Breast epithelium (tissue), 4 donors: ENCODE measurements at regions not wholly inside any gene's neighbourhood (a gene's known extent, or its start where the extent isn't known, plus 50 kb on each side); places are given as distances from the start of the nearest gene placed in this dataset.

ENCODE experiments used
- DNase-seq, 2 donors: peaks; one replicate each; pipeline ENCODE4 v3.0.0-alpha.2; 2019; ENCODE audit warnings: low spot score in 2 of 2
- H3K27ac ChIP-seq, 2 donors: fragments of 200-600 bp; sonication (generic) in 1 of 2; one replicate each; pipeline ENCODE4 v1.5.1; 2016 to 2019; ENCODE audit warnings: mild to moderate bottlenecking in 1 of 2
- H3K27me3 ChIP-seq, 2 donors: fragments of 200-600 bp; sonication (generic) in 1 of 2; one replicate each; pipeline versions ENCODE4 v1.5.1 to v1.6.0; 2017 to 2019; ENCODE audit warnings: control low read depth in 1 of 2, mild to moderate bottlenecking in 1 of 2
- H3K36me3 ChIP-seq: fragments of 200-600 bp; one replicate; pipeline ENCODE4 v1.5.1; 2019
- H3K4me1 ChIP-seq, 2 donors: fragments of 200-600 bp; sonication (generic); one replicate each; pipeline ENCODE4 v1.5.1; 2016 to 2019; ENCODE audit warnings: control low read depth in 1 of 2
- H3K4me3 ChIP-seq, 3 donors: fragments of 200-600 bp; sonication (generic); 1 replicate in 2 of 3; 2 replicates in 1 of 3; pipeline ENCODE4 v1.5.1; 2016 to 2019; ENCODE audit warnings: mild to moderate bottlenecking in 3 of 3, moderate library complexity in 2 of 3
- H3K9me3 ChIP-seq, 2 donors: fragments of 200-600 bp; sonication (generic) in 1 of 2; one replicate each; pipeline ENCODE4 v1.5.1; 2016 to 2019; ENCODE audit warnings: control low read depth in 1 of 2
- POLR2A ChIP-seq: fragments of 450-650 bp; IDR thresholded peaks from one replicate; pipeline ENCODE4 v1.6.1; 2016; ENCODE audit warnings: antibody characterized with exemption, mild to moderate bottlenecking, moderate library complexity
- POLR2AphosphoS5 ChIP-seq, 3 donors: sonication (generic); formaldehyde crosslinking; IDR thresholded peaks; one replicate each; pipeline ENCODE4 v1.6.1; 2017; ENCODE audit warnings: antibody characterized with exemption in 3 of 3
- intact Hi-C: fragments of 100-400 bp; cut with DNase I; formaldehyde crosslinking; loops from one replicate; pipeline ENCODE4 v1.15.1; 2023; ENCODE audit warnings: low total_unique reads
- TF ChIP-seq, protein P1 (sequence below), 3 donors: fragments of 450-650 bp; IDR thresholded peaks; one replicate each; pipeline ENCODE4 v1.5.1; 2016 to 2017; ENCODE audit warnings: antibody characterized with exemption in 3 of 3, mild to moderate bottlenecking in 3 of 3, moderate library complexity in 3 of 3

DNA sequence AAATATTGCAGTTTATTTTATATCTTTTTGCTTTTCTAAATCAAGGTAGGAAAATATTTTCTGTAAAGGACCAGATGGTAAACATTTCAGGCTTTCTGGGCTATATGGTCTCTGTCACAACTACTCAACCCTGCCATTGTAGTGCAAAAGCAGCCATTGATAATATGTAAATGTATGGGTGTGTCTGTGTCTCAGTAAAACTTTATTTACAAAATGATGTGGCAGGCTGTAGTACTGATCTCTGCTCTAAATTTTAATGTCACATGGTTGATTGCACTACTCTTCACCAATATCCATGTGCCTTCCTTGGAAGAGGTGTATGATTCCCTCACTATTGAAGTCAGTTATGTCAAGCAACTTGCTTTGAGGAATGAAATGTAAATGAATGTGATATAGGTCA is 175.0 kb downstream of the GOLIM4 start:
- Histone ChIP-seq H3K36me3 (no peaks in the 10 kb centered on the region), H3K27ac (no peak overlapping the region), H3K4me3 (no peak overlapping the region), H3K27me3 (no peaks in the 10 kb centered on the region), H3K4me1 (no peaks in the 10 kb centered on the region), H3K9me3 (no peaks in the 10 kb centered on the region)
- no peak for DNase-seq
- TF ChIP-seq, protein P1, sequence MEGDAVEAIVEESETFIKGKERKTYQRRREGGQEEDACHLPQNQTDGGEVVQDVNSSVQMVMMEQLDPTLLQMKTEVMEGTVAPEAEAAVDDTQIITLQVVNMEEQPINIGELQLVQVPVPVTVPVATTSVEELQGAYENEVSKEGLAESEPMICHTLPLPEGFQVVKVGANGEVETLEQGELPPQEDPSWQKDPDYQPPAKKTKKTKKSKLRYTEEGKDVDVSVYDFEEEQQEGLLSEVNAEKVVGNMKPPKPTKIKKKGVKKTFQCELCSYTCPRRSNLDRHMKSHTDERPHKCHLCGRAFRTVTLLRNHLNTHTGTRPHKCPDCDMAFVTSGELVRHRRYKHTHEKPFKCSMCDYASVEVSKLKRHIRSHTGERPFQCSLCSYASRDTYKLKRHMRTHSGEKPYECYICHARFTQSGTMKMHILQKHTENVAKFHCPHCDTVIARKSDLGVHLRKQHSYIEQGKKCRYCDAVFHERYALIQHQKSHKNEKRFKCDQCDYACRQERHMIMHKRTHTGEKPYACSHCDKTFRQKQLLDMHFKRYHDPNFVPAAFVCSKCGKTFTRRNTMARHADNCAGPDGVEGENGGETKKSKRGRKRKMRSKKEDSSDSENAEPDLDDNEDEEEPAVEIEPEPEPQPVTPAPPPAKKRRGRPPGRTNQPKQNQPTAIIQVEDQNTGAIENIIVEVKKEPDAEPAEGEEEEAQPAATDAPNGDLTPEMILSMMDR (IDR thresholded peaks at IDR 0.05): no peak
- TF ChIP-seq POLR2A (no peak), POLR2AphosphoS5 (IDR thresholded peaks at IDR 0.05) (no peak)
- intact Hi-C loops: no loop called here

DNA sequence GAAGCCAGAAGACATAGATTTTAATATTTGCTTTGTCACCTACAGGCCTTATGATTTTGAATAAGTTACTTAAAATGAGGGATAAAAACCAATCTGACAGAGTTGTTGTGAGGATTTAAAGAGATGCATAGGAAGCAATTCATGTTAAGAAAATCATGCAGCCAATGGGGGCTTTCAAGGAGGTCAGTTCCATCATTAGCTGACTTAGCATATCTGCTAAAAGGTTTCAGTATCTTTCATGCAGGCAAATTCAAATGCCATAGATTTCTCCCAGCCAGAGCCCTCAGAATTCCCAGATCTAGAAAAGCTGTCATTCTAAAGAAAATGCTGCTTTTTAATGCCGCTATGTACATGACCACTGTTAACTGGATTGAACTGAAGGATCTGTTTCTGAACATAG is 176.1 kb downstream of the GOLIM4 start:
- intact Hi-C loops: no loop called here

DNA sequence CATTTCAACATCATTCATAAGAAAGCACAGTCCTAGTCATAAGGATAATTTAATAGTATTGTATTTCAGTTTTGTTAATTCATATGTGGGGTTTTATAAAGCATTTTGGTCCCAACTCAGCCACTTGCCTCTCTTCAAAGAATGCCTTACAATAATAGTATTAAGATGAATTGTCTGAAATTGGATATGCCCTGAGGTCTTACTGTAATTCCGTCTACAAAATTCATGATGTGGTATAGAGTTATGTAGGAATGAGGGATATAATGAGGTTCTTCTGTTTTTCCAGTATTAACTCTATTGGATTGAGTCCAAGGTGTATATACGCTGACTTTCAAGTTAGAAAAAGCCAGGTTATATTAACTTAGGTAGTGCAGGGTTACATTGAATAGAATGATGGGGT is 177.0 kb downstream of the GOLIM4 start:
- H3K9me3 ChIP-seq: no peaks in the 10 kb centered on the region
- H3K4me3 ChIP-seq: no peak overlapping the region
- intact Hi-C loops: no loop called here
- TF ChIP-seq POLR2A: no peak
- no peak for TF ChIP-seq POLR2AphosphoS5 (IDR thresholded peaks at IDR 0.05)
- TF ChIP-seq, protein P1 (IDR thresholded peaks at IDR 0.05): no peak
- H3K4me1 ChIP-seq: no peaks in the 10 kb centered on the region
- no peaks in the 10 kb centered on the region for H3K36me3 ChIP-seq
- H3K27ac ChIP-seq: no peak overlapping the region
- H3K27me3 ChIP-seq: no peaks in the 10 kb centered on the region
- DNase-seq: no peak

More for the DNA sequence above, 176.1 kb downstream of the GOLIM4 start:
- no peaks in the 10 kb centered on the region for H3K36me3 ChIP-seq
- no peak for TF ChIP-seq POLR2AphosphoS5 (IDR thresholded peaks at IDR 0.05)
- no peak for TF ChIP-seq POLR2A
- TF ChIP-seq, protein P1 (IDR thresholded peaks at IDR 0.05): no peak
- no peak overlapping the region for H3K27ac ChIP-seq
- no peaks in the 10 kb centered on the region for H3K9me3 ChIP-seq
- DNase-seq: no peak
- no peaks in the 10 kb centered on the region for H3K27me3 ChIP-seq
- no peaks in the 10 kb centered on the region for H3K4me1 ChIP-seq
- H3K4me3 ChIP-seq: no peak overlapping the region

DNA sequence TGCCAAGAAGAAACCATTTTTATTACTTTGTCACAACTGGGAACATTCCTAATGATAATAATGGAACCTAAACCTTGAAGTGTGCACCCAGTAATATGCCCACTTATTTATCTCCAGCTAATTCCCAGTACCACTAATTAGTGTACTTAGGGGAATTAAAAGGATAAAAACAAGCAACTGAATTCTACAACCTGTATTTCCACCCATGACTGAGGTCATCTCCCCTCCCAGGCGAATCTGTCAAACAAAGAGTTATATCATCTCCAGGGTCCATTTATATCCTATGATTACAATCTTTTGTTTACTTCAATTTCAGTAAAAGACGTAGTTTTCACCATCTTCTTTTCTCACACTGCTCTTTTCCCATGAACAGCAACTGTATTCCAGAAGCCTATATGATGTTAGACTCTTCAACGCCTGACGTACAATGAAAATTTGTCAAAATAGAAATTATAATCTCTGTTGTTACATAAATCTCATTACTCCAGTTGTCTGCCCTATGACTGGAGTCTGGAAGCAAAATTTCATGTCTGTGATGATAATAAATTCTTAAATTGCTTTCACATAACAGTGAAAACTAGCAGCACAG is 177.6 kb downstream of the GOLIM4 start:
- Histone ChIP-seq H3K4me1 (no peaks in the 10 kb centered on the region), H3K27ac (no peak overlapping the region), H3K9me3 (no peaks in the 10 kb centered on the region), H3K4me3 (no peak overlapping the region), H3K27me3 (no peaks in the 10 kb centered on the region), H3K36me3 (no peaks in the 10 kb centered on the region)
- intact Hi-C loops: no loop called here
- DNase-seq: no peak
- no peak for TF ChIP-seq POLR2A
- TF ChIP-seq POLR2AphosphoS5 (IDR thresholded peaks at IDR 0.05): no peak
- TF ChIP-seq, protein P1 (IDR thresholded peaks at IDR 0.05): no peak

DNA sequence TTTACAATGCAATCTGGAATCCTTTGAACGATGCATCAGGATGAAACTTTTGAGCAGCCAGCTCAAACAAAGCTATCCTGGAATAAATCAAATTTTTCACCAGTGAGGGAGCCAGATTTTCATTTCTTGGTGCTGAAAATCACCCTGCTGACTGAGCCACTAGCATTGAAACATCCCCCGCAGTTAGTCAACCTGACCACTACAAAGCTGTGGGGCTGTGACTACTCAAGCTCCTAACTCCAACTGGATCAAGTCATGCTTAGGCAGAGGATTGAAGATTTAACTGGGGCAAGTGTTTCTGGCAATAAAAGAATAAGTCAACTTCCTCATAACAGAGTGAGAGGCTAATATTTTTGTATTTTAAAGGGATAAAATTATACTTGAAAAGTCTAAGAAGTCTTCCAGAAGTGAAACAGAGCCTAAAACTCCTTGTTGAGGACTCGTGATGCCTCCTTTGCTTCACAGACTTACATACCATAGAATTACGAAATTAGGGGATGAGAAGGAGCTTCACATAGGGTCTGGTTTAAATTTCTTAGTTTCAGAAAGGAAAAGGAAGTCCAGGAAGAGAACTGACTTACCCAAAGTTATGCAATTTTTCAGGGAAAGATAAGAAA is 177.8 kb downstream of the SERPINI1 start:
- Histone ChIP-seq H3K4me3 (no peak overlapping the region), H3K4me1 (no peaks in the 10 kb centered on the region), H3K27me3 (no peaks in the 10 kb centered on the region), H3K27ac (no peak overlapping the region), H3K36me3 (no peaks in the 10 kb centered on the region), H3K9me3 (no peaks in the 10 kb centered on the region)
- DNase-seq: no peak
- intact Hi-C loops: no loop called here
- TF ChIP-seq, protein P1 (IDR thresholded peaks at IDR 0.05): no peak
- TF ChIP-seq POLR2AphosphoS5 (IDR thresholded peaks at IDR 0.05): no peak
- TF ChIP-seq POLR2A: no peak
